Nephron progenitor cell (in vitro differentiated cells): ENCODE measurements at regions not wholly inside any gene's neighbourhood (a gene's known extent, or its start where the extent isn't known, plus 50 kb on each side); places are given as distances from the start of the nearest gene placed in this dataset.

ENCODE experiments used
- DNase-seq: peaks from one replicate; pipeline ENCODE4 v3.0.0; 2021
- H3K27ac Mint-ChIP-seq: 2 replicates; pipeline ENCODE4 v1.8.0; 2021; ENCODE audit warnings: mild to moderate bottlenecking, moderate library complexity, mixed read lengths
- H3K27me3 Mint-ChIP-seq: 2 replicates; pipeline ENCODE4 v1.8.0; 2021; ENCODE audit warnings: mild to moderate bottlenecking, low read depth, mixed read lengths; ENCODE audit not compliant: poor library complexity
- H3K36me3 Mint-ChIP-seq: 2 replicates; pipeline ENCODE4 v1.8.0; 2021; ENCODE audit warnings: low read depth, mixed read lengths
- H3K4me1 Mint-ChIP-seq: 2 replicates; pipeline ENCODE4 v1.8.0; 2021; ENCODE audit warnings: mixed read lengths
- H3K4me3 Mint-ChIP-seq: 2 replicates; pipeline ENCODE4 v1.8.0; 2021; ENCODE audit warnings: mild to moderate bottlenecking, moderate library complexity, mixed read lengths
- H3K9me3 Mint-ChIP-seq: 2 replicates; pipeline ENCODE4 v1.8.0; 2021; ENCODE audit warnings: mild to moderate bottlenecking, moderate library complexity, mixed read lengths
- CTCF ChIP-seq: fragments of 200-600 bp; sonication (generic); IDR thresholded peaks from 2 replicates; pipeline ENCODE4 v1.5.0; 2021; ENCODE audit warnings: antibody characterized with exemption

- peaks cover 30% of the 10 kb centered on the region for H3K9me3 Mint-ChIP-seq
- DNase-seq = no peak
- peaks cover 9% of the 10 kb centered on the region for H3K27me3 Mint-ChIP-seq
- no peak overlapping the region for H3K4me3 Mint-ChIP-seq
- no peak overlapping the region for H3K27ac Mint-ChIP-seq
- TF ChIP-seq CTCF = no peak
- no peaks in the 10 kb centered on the region for H3K4me1 Mint-ChIP-seq
- no peaks in the 10 kb centered on the region for H3K36me3 Mint-ChIP-seq
These were observed 437.9 kb downstream of the DAD1 start for GRCh38 chr14:22151121-22151520.

- TF ChIP-seq CTCF = no peak
- Mint-ChIP-seq H3K27ac (no peak overlapping the region), H3K4me3 (no peak overlapping the region), H3K4me1 (no peaks in the 10 kb centered on the region), H3K27me3 (peaks cover 9% of the 10 kb centered on the region), H3K36me3 (no peaks in the 10 kb centered on the region), H3K9me3 (peaks cover 30% of the 10 kb centered on the region)
- no peak for DNase-seq
These were observed 440.0 kb downstream of the DAD1 start for GRCh38 chr14:22149058-22149457.

GRCh38 chr14:22147716-22148115, 441.3 kb downstream of the DAD1 start:
- no peak for DNase-seq
- Mint-ChIP-seq H3K27ac (no peak overlapping the region), H3K4me3 (no peak overlapping the region)

GRCh38 chr14:22143363-22143762, 445.7 kb downstream of the DAD1 start:
- no peaks in the 10 kb centered on the region for H3K9me3 Mint-ChIP-seq
- no peak for TF ChIP-seq CTCF
- no peaks in the 10 kb centered on the region for H3K4me1 Mint-ChIP-seq
- no peaks in the 10 kb centered on the region for H3K36me3 Mint-ChIP-seq
- no peak overlapping the region for H3K27ac Mint-ChIP-seq
- H3K27me3 Mint-ChIP-seq = peaks cover 3% of the 10 kb centered on the region
- no peak for DNase-seq
- no peak overlapping the region for H3K4me3 Mint-ChIP-seq

More at GRCh38 chr14:22147716-22148115, 441.3 kb downstream of the DAD1 start:
- no peak for TF ChIP-seq CTCF
- Mint-ChIP-seq H3K9me3 (peaks cover 17% of the 10 kb centered on the region), H3K27me3 (peaks cover 9% of the 10 kb centered on the region), H3K4me1 (no peaks in the 10 kb centered on the region), H3K36me3 (no peaks in the 10 kb centered on the region)

GRCh38 chr14:22140633-22141032, 448.4 kb downstream of the DAD1 start:
- Mint-ChIP-seq H3K27ac (no peak overlapping the region), H3K36me3 (no peaks in the 10 kb centered on the region), H3K9me3 (peaks cover 3% of the 10 kb centered on the region), H3K27me3 (peaks cover 2% of the 10 kb centered on the region), H3K4me1 (no peaks in the 10 kb centered on the region), H3K4me3 (no peak overlapping the region)
- TF ChIP-seq CTCF = no peak
- DNase-seq = no peak

GRCh38 chr14:22131749-22132476, 457.1 kb downstream of the DAD1 start:
- H3K4me1 Mint-ChIP-seq = no peaks in the 10 kb centered on the region
- H3K9me3 Mint-ChIP-seq = peaks cover 31% of the 10 kb centered on the region
- peak; percentile 38 for DNase-seq
- H3K36me3 Mint-ChIP-seq = peaks cover 5% of the 10 kb centered on the region
- H3K27ac Mint-ChIP-seq = no peak overlapping the region
- no peak overlapping the region for H3K4me3 Mint-ChIP-seq
- H3K27me3 Mint-ChIP-seq = peaks cover 5% of the 10 kb centered on the region
- peak; percentile 50 for TF ChIP-seq CTCF
